Right lobe of liver (tissue), 6 donors: ENCODE measurements at regions not wholly inside any gene's neighbourhood (a gene's known extent, or its start where the extent isn't known, plus 50 kb on each side); places are given as distances from the start of the nearest gene placed in this dataset.

Experiments
- ATAC-seq, 4 donors: fragments of 200-7000 bp; cut with Tn5 transposase; one replicate each; pipeline ENCODE4 v1.9.1; 2020; ENCODE audit warnings: mild to moderate bottlenecking in 4 of 4, moderate library complexity in 4 of 4
- DNase-seq, 3 donors: peaks; one replicate each; pipeline ENCODE4 v3.0.0-alpha.2; 2020
- H3K27ac ChIP-seq, 3 donors: fragments of 200-600 bp; one replicate each; pipeline ENCODE4 v1.8.0; 2022
- H3K27me3 ChIP-seq, 2 donors: fragments of 200-600 bp; one replicate each; pipeline ENCODE4 v1.8.0; 2022
- H3K36me3 ChIP-seq, 4 donors: fragments of 200-600 bp; sonication (generic) in 1 of 4; one replicate each; pipeline versions ENCODE4 v1.5.1 to v1.8.0; 2017 to 2022; ENCODE audit warnings: control low read depth in 1 of 4
- H3K4me1 ChIP-seq, 4 donors: fragments of 200-600 bp; sonication (generic) in 1 of 4; one replicate each; pipeline versions ENCODE4 v1.5.1 to v1.8.0; 2017 to 2022; ENCODE audit warnings: control low read depth in 1 of 4
- H3K4me3 ChIP-seq, 3 donors: fragments of 200-600 bp; one replicate each; pipeline ENCODE4 v1.8.0; 2022
- H3K9me3 ChIP-seq, 4 donors: fragments of 200-600 bp; sonication (generic) in 1 of 4; one replicate each; pipeline versions ENCODE4 v1.5.1 to v1.8.0; 2017 to 2022; ENCODE audit warnings: control low read depth in 1 of 4
- POLR2A ChIP-seq: fragments of 450-650 bp; IDR thresholded peaks from one replicate; pipeline ENCODE4 v1.6.1; 2017; ENCODE audit warnings: antibody characterized with exemption, mild to moderate bottlenecking
- WGBS: methylation state at CpG from one replicate; pipeline ENCODE4 v1.1.6; 2018; ENCODE audit warnings: low coverage, low lambda C conversion rate; ENCODE audit not compliant: insufficient coverage; ENCODE audit errors: missing lambda C conversion rate; 5-methylcytosine and 5-hydroxymethylcytosine counted together
- intact Hi-C, 2 donors: fragments of 100-400 bp; cut with DNase I; formaldehyde crosslinking; loops; one replicate each; pipeline versions ENCODE4 v1.11.2 to v1.14.1; 2022
- TF ChIP-seq, protein P1 (sequence below), 4 donors: fragments of 200-600 bp in 3 of 4; fragments of 450-650 bp in 1 of 4; IDR thresholded peaks; one replicate each; pipeline versions ENCODE4 v1.5.1 to v1.8.0; 2016 to 2022; ENCODE audit warnings: antibody characterized with exemption in 4 of 4, mild to moderate bottlenecking in 2 of 4
- donor health status: DM: no; HTN: yes; CAD: no.
- donor health status: DM: no; HTN: no; CAD: no.
- donor health status: DM: no; HTN: no; CAD: no.
- donor health status: DM: no; HTN: yes; CAD: no.
- donor health status: DM: no; HTN: yes; CAD: no.

DNA sequence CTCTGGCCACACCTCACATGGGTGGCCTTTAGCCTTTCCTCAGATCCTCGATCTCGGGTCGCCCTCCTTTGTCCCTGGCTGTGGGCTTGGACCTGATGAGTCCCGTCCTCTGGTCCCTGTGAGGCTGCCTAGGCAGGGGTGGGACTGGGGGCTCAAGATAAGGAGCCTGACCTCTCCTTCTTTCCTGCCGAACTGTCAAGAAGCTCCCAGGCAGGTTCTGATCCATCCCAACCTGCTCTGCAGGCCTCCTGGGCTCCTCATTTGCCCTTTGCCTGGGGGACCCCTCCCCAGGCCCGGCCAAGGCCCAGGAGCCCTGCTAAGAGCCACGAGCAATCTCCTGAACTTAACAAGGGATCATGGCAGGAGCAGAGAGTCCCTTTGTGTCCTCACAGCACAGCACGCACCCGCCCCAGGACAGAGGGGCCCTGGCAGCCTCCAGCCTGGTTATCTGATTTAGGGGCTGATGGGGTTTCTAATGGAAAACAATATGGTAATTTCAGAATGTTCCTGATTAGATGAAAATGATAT is 82.4 kb upstream of the POU3F1 start:
- no peak overlapping the region for H3K4me3 ChIP-seq
- 100% methylated on average over 1 of the region's 9 CpGs for WGBS
- DNase-seq (no peak), ATAC-seq (no peak)
- TF ChIP-seq, protein P1, sequence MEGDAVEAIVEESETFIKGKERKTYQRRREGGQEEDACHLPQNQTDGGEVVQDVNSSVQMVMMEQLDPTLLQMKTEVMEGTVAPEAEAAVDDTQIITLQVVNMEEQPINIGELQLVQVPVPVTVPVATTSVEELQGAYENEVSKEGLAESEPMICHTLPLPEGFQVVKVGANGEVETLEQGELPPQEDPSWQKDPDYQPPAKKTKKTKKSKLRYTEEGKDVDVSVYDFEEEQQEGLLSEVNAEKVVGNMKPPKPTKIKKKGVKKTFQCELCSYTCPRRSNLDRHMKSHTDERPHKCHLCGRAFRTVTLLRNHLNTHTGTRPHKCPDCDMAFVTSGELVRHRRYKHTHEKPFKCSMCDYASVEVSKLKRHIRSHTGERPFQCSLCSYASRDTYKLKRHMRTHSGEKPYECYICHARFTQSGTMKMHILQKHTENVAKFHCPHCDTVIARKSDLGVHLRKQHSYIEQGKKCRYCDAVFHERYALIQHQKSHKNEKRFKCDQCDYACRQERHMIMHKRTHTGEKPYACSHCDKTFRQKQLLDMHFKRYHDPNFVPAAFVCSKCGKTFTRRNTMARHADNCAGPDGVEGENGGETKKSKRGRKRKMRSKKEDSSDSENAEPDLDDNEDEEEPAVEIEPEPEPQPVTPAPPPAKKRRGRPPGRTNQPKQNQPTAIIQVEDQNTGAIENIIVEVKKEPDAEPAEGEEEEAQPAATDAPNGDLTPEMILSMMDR (IDR thresholded peaks at IDR 0.05), result no peak
- TF ChIP-seq POLR2A, result no peak
- H3K27me3 ChIP-seq, result no peaks in the 10 kb centered on the region
- no peaks in the 10 kb centered on the region for H3K36me3 ChIP-seq
- no peaks in the 10 kb centered on the region for H3K9me3 ChIP-seq
- H3K4me1 ChIP-seq, result no peaks in the 10 kb centered on the region
- intact Hi-C loops, result no loop called here
- H3K27ac ChIP-seq, result no peak overlapping the region

- DNase-seq (no peak), ATAC-seq (no peak)
- Histone ChIP-seq H3K27ac (no peak overlapping the region), H3K4me1 (no peaks in the 10 kb centered on the region), H3K36me3 (no peaks in the 10 kb centered on the region), H3K9me3 (no peaks in the 10 kb centered on the region), H3K4me3 (no peak overlapping the region), H3K27me3 (no peaks in the 10 kb centered on the region)
- intact Hi-C loops, result no loop called here
- 40% methylated on average over 1 of the region's 2 CpGs for WGBS
- TF ChIP-seq POLR2A, result no peak
- TF ChIP-seq, protein P1 (IDR thresholded peaks at IDR 0.05), result no peak
Measured at GRCh38 chr1:38128511-38128910, 81.9 kb upstream of the POU3F1 start.

GRCh38 chr1:38127428-38127827 is 80.8 kb upstream of the POU3F1 start:
- Histone ChIP-seq H3K4me1 (no peaks in the 10 kb centered on the region), H3K4me3 (no peak overlapping the region), H3K27ac (no peak overlapping the region), H3K36me3 (no peaks in the 10 kb centered on the region), H3K27me3 (no peaks in the 10 kb centered on the region), H3K9me3 (no peaks in the 10 kb centered on the region)
- TF ChIP-seq POLR2A, result no peak
- TF ChIP-seq, protein P1 (IDR thresholded peaks at IDR 0.05), result no peak
- no peak for DNase-seq
- intact Hi-C loops, result no loop called here
- ATAC-seq, result peak in 1 of 4 donors; percentile 42
- 56% methylated on average over 2 of the region's 2 CpGs for WGBS

DNA sequence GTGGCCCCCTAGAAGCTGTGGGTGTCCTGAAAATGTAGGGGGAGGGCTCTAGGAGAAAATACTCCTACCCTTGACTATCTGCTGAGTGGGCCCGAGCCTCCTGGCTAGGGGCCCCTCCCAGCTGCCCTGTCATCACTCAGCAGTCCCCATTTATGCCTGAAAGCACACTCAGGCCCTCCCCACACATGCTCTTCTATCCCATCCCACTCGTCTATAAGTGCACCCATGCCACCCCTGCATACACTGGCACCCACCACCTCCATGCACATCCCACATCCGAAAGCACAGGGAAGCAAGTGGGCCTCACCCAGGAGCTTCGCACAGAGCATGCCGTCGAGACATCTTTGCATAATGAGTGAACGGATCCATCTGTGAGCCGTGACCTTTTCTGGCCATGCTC is 80.4 kb upstream of the POU3F1 start:
- intact Hi-C loops, result no loop called here
- no peaks in the 10 kb centered on the region for H3K36me3 ChIP-seq
- H3K27me3 ChIP-seq, result no peaks in the 10 kb centered on the region
- H3K4me3 ChIP-seq, result no peak overlapping the region
- ATAC-seq (no peak), DNase-seq (no peak)
- no peaks in the 10 kb centered on the region for H3K4me1 ChIP-seq
- TF ChIP-seq, protein P1 (IDR thresholded peaks at IDR 0.05), result no peak
- no peak for TF ChIP-seq POLR2A
- WGBS, result 80% methylated on average over 7 of the region's 8 CpGs
- no peak overlapping the region for H3K27ac ChIP-seq
- H3K9me3 ChIP-seq, result no peaks in the 10 kb centered on the region
